Breast epithelium (tissue), 3 donors: ENCODE measurements at regions not wholly inside any gene's neighbourhood (a gene's known extent, or its start where the extent isn't known, plus 50 kb on each side); places are given as distances from the start of the nearest gene placed in this dataset.

Source experiments
- CTCF ChIP-seq, 3 donors: fragments of 450-650 bp; IDR thresholded peaks; one replicate each; pipeline ENCODE4 v1.5.1; 2016 to 2017; ENCODE audit warnings: antibody characterized with exemption in 3 of 3, mild to moderate bottlenecking in 3 of 3, moderate library complexity in 3 of 3
- POLR2A ChIP-seq: fragments of 450-650 bp; IDR thresholded peaks from one replicate; pipeline ENCODE4 v1.6.1; 2016; ENCODE audit warnings: antibody characterized with exemption, mild to moderate bottlenecking, moderate library complexity
- POLR2AphosphoS5 ChIP-seq, 3 donors: sonication (generic); formaldehyde crosslinking; IDR thresholded peaks; one replicate each; pipeline ENCODE4 v1.6.1; 2017; ENCODE audit warnings: antibody characterized with exemption in 3 of 3

DNA sequence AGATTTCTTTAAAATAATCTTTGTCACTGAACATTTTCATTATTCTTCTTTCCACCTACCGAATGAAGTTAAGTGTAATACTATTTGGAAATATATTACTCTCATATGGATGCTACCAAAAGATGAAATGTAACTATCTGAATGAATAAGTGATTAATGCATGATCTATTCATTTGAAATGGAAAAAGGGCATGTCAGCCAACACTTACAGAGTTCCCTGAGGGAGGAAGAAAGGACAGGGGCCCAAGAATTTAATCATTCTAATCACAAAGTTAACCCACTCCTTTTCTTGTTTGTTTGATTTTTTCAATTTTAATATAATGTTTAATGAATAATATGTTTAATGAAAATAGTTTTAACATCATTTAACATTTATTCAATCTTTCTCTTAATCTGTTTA lies 129.4 kb downstream of the ZC3H11B start:
- no peak for TF ChIP-seq POLR2A
- no peak for TF ChIP-seq CTCF (IDR thresholded peaks at IDR 0.05)
- no peak for TF ChIP-seq POLR2AphosphoS5 (IDR thresholded peaks at IDR 0.05)
